ENCODE measurements at regions not wholly inside any gene's neighbourhood (a gene's known extent, or its start where the extent isn't known, plus 50 kb on each side); places are given as distances from the start of the nearest gene placed in this dataset.

GRCh38 chr20:12916699-12917098, 92.1 kb upstream of the SPTLC3 start:
- Histone ChIP-seq H3K36me3 (ENCODE audit: control insufficient read depth in 2 of 2, extremely low read depth in 1 of 2, insufficient read depth in 2 of 2, low read length in 2 of 2) (no peaks in the 10 kb centered on the region), H4K20me1 (replicated peaks; ENCODE audit: control insufficient read depth, extremely low read depth, insufficient read depth, low read length) (no peaks in the 10 kb centered on the region), H3K4me3 (replicated peaks in 1 of 3; ENCODE audit: insufficient read depth in 1 of 3, low read depth in 1 of 3, low read length in 3 of 3) (no peak overlapping the region), H3K9me1 (replicated peaks; ENCODE audit: control insufficient read depth, extremely low read depth, insufficient read depth, low read length) (no peaks in the 10 kb centered on the region), H3K9me3 (replicated peaks; ENCODE audit: control insufficient read depth, insufficient read depth, low read length) (no peaks in the 10 kb centered on the region), H3K9ac (replicated peaks; ENCODE audit: extremely low read depth, insufficient read depth, low read length) (no peak overlapping the region), H3K4me1 (ENCODE audit: control insufficient read depth, extremely low read depth, insufficient read depth, low read length) (no peaks in the 10 kb centered on the region), H3K27ac (ENCODE audit: insufficient read depth, low read depth, low read length) (no peak overlapping the region), H3K79me2 (ENCODE audit: control insufficient read depth, insufficient read depth, low read length) (no peaks in the 10 kb centered on the region), H3K4me2 (ENCODE audit: insufficient read depth, low read length) (no peak overlapping the region), H3K27me3 (ENCODE audit: control insufficient read depth in 2 of 2, insufficient read depth in 2 of 2, low read length in 2 of 2) (peaks cover 5% of the 10 kb centered on the region in 2 experiments), H2AFZ (ENCODE audit: low read depth, low read length) (no peak overlapping the region)
- TF ChIP-seq POLR2A (IDR thresholded peaks at IDR 0.05; ENCODE audit: low read depth, low read length): no peak
- no peak for TF ChIP-seq GATA2 (IDR thresholded peaks at IDR 0.05; ENCODE audit: insufficient read depth, insufficient read length, low read depth, low read length)
- TF ChIP-seq MAX (IDR thresholded peaks at IDR 0.05; ENCODE audit: insufficient read depth, insufficient read length): no peak
- no peak for TF ChIP-seq EZH2 (IDR thresholded peaks at IDR 0.05; ENCODE audit: borderline replicate concordance, low read depth, low read length, severe bottlenecking)
- TF ChIP-seq JUN (IDR thresholded peaks at IDR 0.05; ENCODE audit: borderline replicate concordance, insufficient read depth, insufficient read length, low read depth): no peak
- no peak for TF ChIP-seq MYC (IDR thresholded peaks at IDR 0.05; ENCODE audit: low read depth, low read length)
- no peak for TF ChIP-seq POLR2AphosphoS5 (IDR thresholded peaks at IDR 0.05; ENCODE audit: insufficient read depth, low read depth, low read length)
- TF ChIP-seq FOS (IDR thresholded peaks at IDR 0.05; ENCODE audit: borderline replicate concordance, insufficient read depth, low read length): no peak
- no peak for TF ChIP-seq CTCF (IDR thresholded peaks at IDR 0.05; ENCODE audit: extremely low read depth in 1 of 2, insufficient read depth in 1 of 2, low read depth in 1 of 2, low read length in 2 of 2)
- FAIRE-seq (no peak), DNase-seq (ENCODE audit: low read depth, low spot score) (no peak)
- no TSS peak for BruUV-seq (replicated peaks)
- CTCF ChIA-PET: interaction anchor here (1.8 kb wide), 1 partner anchor 8 kb away, joined by 7 read pairs; no protein-coding TSS in a partner anchor
- intact Hi-C loops (cut with micrococcal nuclease) (no loop called here), dilution Hi-C loops (cut with MboI; ENCODE audit: extremely low pct_ligation_motif_present, low sequenced_read_pairs) (no loop called here)
- POLR2A ChIA-PET: no interaction called here
